HepG2 (cell line): ENCODE measurements at regions not wholly inside any gene's neighbourhood (a gene's known extent, or its start where the extent isn't known, plus 50 kb on each side); places are given as distances from the start of the nearest gene placed in this dataset.

Experiments used
- ATAC-seq: fragments of 200-7000 bp; cut with Tn5 transposase; 3 replicates; pipeline ENCODE4 v1.9.1; 2020; ENCODE audit warnings: mild to moderate bottlenecking, moderate library complexity
- BruUV-seq: library from RNA; stranded (reverse); fragments of 400-500 nt; replicated peaks from 2 replicates; lab custom pipeline; 2021; lab: Mats Ljungman, UMichigan
- CTCF ChIA-PET: fragments of 300-600 bp; formaldehyde crosslinking; extraction: SDS; loops from one replicate; lab custom pipeline; 2021; ENCODE audit warnings: low total read pairs, inconsistent platforms, low intra/inter-chr PET ratio; lab: Yijun Ruan, JAX
- POLR2A ChIA-PET: fragments of 350-600 bp; sonication (Branson Sonifier 250); formaldehyde crosslinking; loops from one replicate; lab custom pipeline; 2020; ENCODE audit warnings: antibody characterized with exemption, inconsistent platforms; lab: Yijun Ruan, JAX
- DNase-seq: peaks from one replicate; pipeline ENCODE4 v3.0.0-alpha.2; 2015; ENCODE audit warnings: low spot score
- FAIRE-seq: peaks from 3 replicates; lab custom pipeline; 2011; peaks lifted over from hg19 to GRCh38; lab: Jason Lieb, UNC
- H2AFZ ChIP-seq: one replicate; pipeline ENCODE4 v1.6.1; 2011; ENCODE audit warnings: low read length, inconsistent platforms
- H3K27ac ChIP-seq: fragments of 300-600 bp; 3 replicates; pipeline ENCODE4 v1.8.0; 2011; ENCODE audit warnings: mixed run types, mild to moderate bottlenecking, mixed read lengths, low read length, inconsistent platforms; ENCODE audit not compliant: insufficient read depth; ENCODE audit errors: extremely low read length
- H3K27me3 ChIP-seq, 2 experiments: fragments of 200-600 bp in 1 of 2; 2 replicates in 1 of 2; 3 replicates in 1 of 2; pipeline versions ENCODE4 v1.6.0 to v1.8.0; 2011; ENCODE audit warnings: low read length in 2 of 2, mild to moderate bottlenecking in 2 of 2, moderate library complexity in 2 of 2, inconsistent platforms in 1 of 2; ENCODE audit not compliant: insufficient read depth in 2 of 2, control insufficient read depth in 1 of 2
- H3K36me3 ChIP-seq, 2 experiments: fragments of 200-600 bp in 1 of 2; replicated peaks in 1 of 2; 2 replicates in 1 of 2; 3 replicates in 1 of 2; pipeline versions ENCODE4 v1.5.1 to v1.8.0; 2011; ENCODE audit warnings: low read length in 2 of 2, inconsistent platforms in 1 of 2; ENCODE audit not compliant: insufficient read depth in 2 of 2, control insufficient read depth in 1 of 2
- H3K4me1 ChIP-seq: 2 replicates; pipeline ENCODE4 v1.5.1; 2012; ENCODE audit warnings: low read length, inconsistent platforms; ENCODE audit not compliant: insufficient read depth
- H3K4me2 ChIP-seq: 2 replicates; pipeline ENCODE4 v1.6.0; 2011; ENCODE audit warnings: low read depth, low read length, inconsistent platforms
- H3K4me3 ChIP-seq, 3 experiments: fragments of 200-600 bp in 1 of 3; sonication (generic), shearing (Covaris generic) in 1 of 3; replicated peaks in 1 of 3; 2 replicates each; pipeline ENCODE4 v1.5.1; 2011 to 2016; ENCODE audit warnings: low read length in 3 of 3, inconsistent platforms in 2 of 3, low read depth in 2 of 3, mild to moderate bottlenecking in 2 of 3, control low read depth in 1 of 3, mixed read lengths in 1 of 3; ENCODE audit not compliant: insufficient read depth in 1 of 3
- H3K79me2 ChIP-seq: one replicate; pipeline ENCODE4 v1.6.1; 2011; ENCODE audit warnings: low read length, inconsistent platforms; ENCODE audit not compliant: insufficient read depth
- H3K9ac ChIP-seq: 2 replicates; pipeline ENCODE4 v1.6.0; 2011; ENCODE audit warnings: mild to moderate bottlenecking, low read depth, low read length, inconsistent platforms; ENCODE audit not compliant: insufficient read depth
- H3K9me3 ChIP-seq: 2 replicates; pipeline ENCODE4 v1.5.1; 2012; ENCODE audit warnings: mild to moderate bottlenecking, low read length
- H4K20me1 ChIP-seq: 2 replicates; pipeline ENCODE4 v1.6.0; 2011; ENCODE audit warnings: inconsistent platforms, mild to moderate bottlenecking, low read length, moderate library complexity; ENCODE audit not compliant: insufficient read depth
- ATF4 ChIP-seq, 2 experiments: fragments of 450-650 bp in 1 of 2; sonication (generic) in 1 of 2; formaldehyde crosslinking; IDR thresholded peaks; 2 replicates each; pipeline versions ENCODE4 v1.5.0 to v1.8.0; 2020 to 2022; ENCODE audit warnings: mild to moderate bottlenecking in 1 of 2, missing genetic modification reagents in 1 of 2
- FOXA1 ChIP-seq, 2 experiments: fragments of 450-650 bp in 1 of 2; sonication (generic) in 1 of 2; formaldehyde crosslinking in 1 of 2; IDR thresholded peaks; 2 replicates each; pipeline versions ENCODE4 v1.4.0 to v1.6.1; 2016 to 2020; ENCODE audit warnings: missing genetic modification reagents in 1 of 2
- HOXA3 ChIP-seq: sonication (generic); formaldehyde crosslinking; IDR thresholded peaks from 2 replicates; pipeline ENCODE4 v1.5.0; 2020; ENCODE audit warnings: missing genetic modification reagents
- MATR3 ChIP-seq: sonication (generic); formaldehyde crosslinking; IDR thresholded peaks from 2 replicates; pipeline ENCODE4 v1.4.0; 2020; ENCODE audit warnings: missing genetic modification reagents
- NFYB ChIP-seq: sonication (generic); formaldehyde crosslinking; IDR thresholded peaks from 2 replicates; pipeline ENCODE4 v1.4.0; 2020; ENCODE audit warnings: missing genetic modification reagents
- ZBTB20 ChIP-seq: sonication (generic); formaldehyde crosslinking; IDR thresholded peaks from 2 replicates; pipeline ENCODE4 v1.8.1; 2023; ENCODE audit warnings: missing genetic modification reagents, low read depth, mild to moderate bottlenecking, borderline replicate concordance
- ZFP1 ChIP-seq: IDR thresholded peaks from 2 replicates; pipeline ENCODE4 v1.6.1; 2016
- ZNF362 ChIP-seq: sonication (generic); formaldehyde crosslinking; IDR thresholded peaks from 2 replicates; pipeline ENCODE4 v1.4.0; 2020; ENCODE audit warnings: missing genetic modification reagents, mild to moderate bottlenecking, borderline replicate concordance
- ZNF496 ChIP-seq: sonication (generic); formaldehyde crosslinking; IDR thresholded peaks from 2 replicates; pipeline ENCODE4 v1.8.1; 2023; ENCODE audit warnings: mild to moderate bottlenecking, moderate library complexity, missing genetic modification reagents; ENCODE audit not compliant: insufficient replicate concordance
- ZNF619 ChIP-seq: sonication (generic); formaldehyde crosslinking; IDR thresholded peaks from 2 replicates; pipeline ENCODE4 v1.4.0; 2020; ENCODE audit warnings: mild to moderate bottlenecking, missing genetic modification reagents
- ZNF639 ChIP-seq: conservative IDR thresholded peaks from 2 replicates; pipeline ENCODE4 v1.6.1; 2018; ENCODE audit warnings: missing genetic modification reagents
- ZNF737 ChIP-seq: sonication (generic); formaldehyde crosslinking; IDR thresholded peaks from 2 replicates; pipeline ENCODE4 v1.5.0; 2020; ENCODE audit warnings: missing genetic modification reagents, mild to moderate bottlenecking, borderline replicate concordance
- ZNF740 ChIP-seq: sonication (generic); formaldehyde crosslinking; IDR thresholded peaks from 2 replicates; pipeline ENCODE4 v1.4.0; 2020; ENCODE audit warnings: missing genetic modification reagents
- WGBS: methylation state at CpG from one replicate; pipeline ENCODE4 v1.1.6; 2017; ENCODE audit warnings: low lambda C conversion rate; 5-methylcytosine and 5-hydroxymethylcytosine counted together
- in situ Hi-C: cut with HindIII; loops from 2 replicates; pipeline ENCODE4 v1.10.0; 2017; ENCODE audit warnings: low pct_unique_long_range_greater_than_20kb; ENCODE audit not compliant: extremely low pct_ligation_motif_present
- intact Hi-C: fragments of 100-400 bp; cut with micrococcal nuclease; formaldehyde crosslinking; loops from one replicate; pipeline ENCODE4 v1.10.0; 2022; ENCODE audit not compliant: unreplicated experiment

- TF ChIP-seq ATF4 (CRISPR knock-in tag; IDR thresholded peaks at IDR 0.05) = no peak
These were observed 61.3 kb upstream of the WDR26 start (continued) for GRCh38 chr1:224495866-224496265.

GRCh38 chr1:224496826-224497225 is 62.2 kb upstream of the WDR26 start:
- Histone ChIP-seq H4K20me1 (no peaks in the 10 kb centered on the region), H3K36me3 (no peaks in the 10 kb centered on the region), H3K4me2 (no peak overlapping the region), H3K9ac (no peak overlapping the region), H3K4me1 (0 out of 2 replicates have a peak, but pooled peaks cover under 1% of the 10 kb centered on the region), H3K27me3 (peaks cover 0 to 1% of the 10 kb centered on the region in 2 experiments; a peak in 1 of 5 replicates), H3K9me3 (no peaks in the 10 kb centered on the region), H2AFZ (no peak overlapping the region)
- ChIA-PET CTCF (no interaction called here), POLR2A (no interaction called here)
- intact Hi-C loops = no loop called here
- no peak for ATAC-seq
- WGBS = 0% methylated on average over 1 of the region's 1 CpG
- in situ Hi-C loops = no loop called here
- FAIRE-seq = no peak
- no peak for TF ChIP-seq HOXA3 (CRISPR knock-in tag)
- no peak for TF ChIP-seq NFYB (CRISPR knock-in tag)
- no peak for TF ChIP-seq ZNF496
- no peak for TF ChIP-seq ZNF639 (CRISPR knock-in tag)
- no peak for TF ChIP-seq ZNF740 (CRISPR knock-in tag)
- TF ChIP-seq ZNF619 (CRISPR knock-in tag) = no peak
- no peak for TF ChIP-seq ZNF362
- TF ChIP-seq ZBTB20 = no peak
- no peak for TF ChIP-seq ZNF737 (CRISPR knock-in tag)
- no peak for TF ChIP-seq ZFP1 (CRISPR knock-in tag)
- TF ChIP-seq MATR3 (CRISPR knock-in tag) = no peak
- no peak for TF ChIP-seq FOXA1 (IDR thresholded peaks at IDR 0.05)
- TF ChIP-seq FOXA1 (CRISPR knock-in tag; IDR thresholded peaks at IDR 0.05) = no peak
- TF ChIP-seq, all 625 proteins: peak for 0
- Histone ChIP-seq H3K27ac (no peak overlapping the region), H3K79me2 (no peaks in the 10 kb centered on the region), H3K4me3 (no peak overlapping the region)
- DNase-seq = no peak
- BruUV-seq = no TSS peak
